KG1 (cell line): ENCODE measurements at regions not wholly inside any gene's neighbourhood (a gene's known extent, or its start where the extent isn't known, plus 50 kb on each side); places are given as distances from the start of the nearest gene placed in this dataset.

Experiments
- DNase-seq: peaks from one replicate; lab custom pipeline; 2025; lab: John Stamatoyannopoulos, UW

DNA sequence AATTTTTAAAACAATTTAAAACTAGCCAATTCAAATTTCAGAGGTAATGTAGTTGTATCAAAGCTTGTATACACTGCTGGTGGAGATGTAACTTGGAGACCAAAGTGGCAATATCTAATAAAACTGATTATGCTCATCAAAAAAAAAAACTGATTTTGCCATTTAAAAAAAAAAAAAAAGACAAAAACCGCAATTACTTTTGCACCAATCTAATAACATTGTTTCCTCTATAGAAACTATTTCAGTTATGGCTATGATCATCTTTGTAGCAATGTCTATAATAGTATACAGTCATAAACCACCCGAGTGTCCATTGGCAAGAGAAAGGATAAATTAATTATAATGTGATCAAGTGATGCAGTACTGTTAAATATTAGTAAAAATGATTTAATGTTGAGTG is 149.3 kb upstream of the SEMA6D start:
- DNase-seq, result no peak

- no peak for DNase-seq
Observed at GRCh38 chr15:47570044-47570443, 147.3 kb upstream of the SEMA6D start.

DNA sequence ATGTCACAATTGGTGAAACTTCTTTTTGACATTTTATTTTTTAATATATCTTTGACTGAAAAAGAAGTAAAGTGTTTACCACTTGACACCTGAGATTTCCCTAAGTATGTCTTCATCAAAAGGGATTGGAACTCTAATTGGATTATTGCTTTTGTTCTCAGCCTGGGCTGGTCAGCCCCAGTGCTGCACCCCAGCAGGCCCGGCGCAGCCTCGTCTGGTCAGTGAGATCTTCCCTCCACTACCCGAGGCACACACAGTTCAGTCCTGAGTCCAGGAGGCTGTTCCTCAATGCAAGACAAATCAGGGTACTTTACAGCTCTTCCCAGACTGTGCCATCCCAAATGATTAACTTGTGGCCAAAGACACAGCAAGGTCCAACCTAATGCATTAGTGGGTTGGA is 146.9 kb upstream of the SEMA6D start:
- DNase-seq, result no peak

DNA sequence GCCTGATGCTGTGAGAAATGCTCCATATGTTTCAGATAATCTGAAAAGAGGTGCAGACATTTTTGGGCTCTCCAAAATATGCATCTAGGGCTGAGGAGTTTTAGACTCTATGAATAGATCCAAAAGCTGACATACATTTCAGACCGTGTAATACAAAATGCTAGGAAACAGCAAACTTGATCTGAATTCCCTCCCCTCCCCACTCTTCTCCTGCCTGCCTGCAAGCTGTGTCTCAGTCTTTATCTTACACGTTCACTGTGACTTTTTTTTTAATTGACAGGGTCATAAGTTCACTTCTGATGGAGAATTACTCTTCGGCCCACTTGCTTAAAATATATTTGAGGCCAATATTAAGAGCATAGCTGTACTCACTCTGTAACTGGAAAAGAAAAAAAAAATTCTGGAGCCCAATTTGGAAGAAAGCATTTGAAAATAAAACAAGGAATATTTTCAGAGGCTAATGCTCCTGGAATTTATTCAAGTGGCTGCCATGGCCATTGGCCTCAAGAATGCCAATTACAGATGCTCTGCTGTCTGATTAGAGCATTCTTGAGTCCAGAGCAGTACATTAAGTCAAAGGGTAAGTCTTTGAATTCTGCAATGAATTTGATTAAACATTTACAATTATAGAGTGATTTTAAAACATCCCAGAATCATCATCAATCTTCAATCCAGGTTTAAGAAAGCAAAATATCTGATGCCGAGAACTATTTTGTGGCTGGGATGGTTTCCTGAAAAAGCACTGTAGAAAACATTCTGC is 146.2 kb upstream of the SEMA6D start:
- DNase-seq, result no peak

GRCh38 chr15:47573673-47574072 is 143.6 kb upstream of the SEMA6D start:
- no peak for DNase-seq

GRCh38 chr15:47577000-47577399 is 140.3 kb upstream of the SEMA6D start:
- DNase-seq, result no peak

DNA sequence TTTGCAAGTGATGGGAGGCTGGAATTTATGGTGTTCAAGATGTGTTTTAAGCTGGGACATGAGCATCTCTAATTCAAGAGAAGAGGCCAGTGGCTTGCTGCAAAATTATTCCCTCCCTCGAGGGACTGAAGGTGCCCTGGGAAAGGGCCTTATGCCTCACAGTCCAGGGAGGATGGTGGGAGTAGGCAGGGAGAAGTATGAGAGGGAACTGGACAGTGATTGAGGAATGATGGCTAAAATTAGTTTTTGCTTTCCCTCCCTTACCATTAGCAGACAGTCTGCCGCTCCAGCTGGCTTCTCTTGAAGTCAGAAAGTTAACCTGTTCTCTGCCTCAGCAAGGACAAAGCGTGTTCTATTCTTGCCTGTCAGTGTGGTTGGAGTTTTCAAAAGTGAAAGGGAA is 139.8 kb upstream of the SEMA6D start:
- no peak for DNase-seq

GRCh38 chr15:47582233-47582632 is 135.1 kb upstream of the SEMA6D start:
- DNase-seq, result no peak

GRCh38 chr15:47584316-47584715 is 133.0 kb upstream of the SEMA6D start:
- no peak for DNase-seq

DNA sequence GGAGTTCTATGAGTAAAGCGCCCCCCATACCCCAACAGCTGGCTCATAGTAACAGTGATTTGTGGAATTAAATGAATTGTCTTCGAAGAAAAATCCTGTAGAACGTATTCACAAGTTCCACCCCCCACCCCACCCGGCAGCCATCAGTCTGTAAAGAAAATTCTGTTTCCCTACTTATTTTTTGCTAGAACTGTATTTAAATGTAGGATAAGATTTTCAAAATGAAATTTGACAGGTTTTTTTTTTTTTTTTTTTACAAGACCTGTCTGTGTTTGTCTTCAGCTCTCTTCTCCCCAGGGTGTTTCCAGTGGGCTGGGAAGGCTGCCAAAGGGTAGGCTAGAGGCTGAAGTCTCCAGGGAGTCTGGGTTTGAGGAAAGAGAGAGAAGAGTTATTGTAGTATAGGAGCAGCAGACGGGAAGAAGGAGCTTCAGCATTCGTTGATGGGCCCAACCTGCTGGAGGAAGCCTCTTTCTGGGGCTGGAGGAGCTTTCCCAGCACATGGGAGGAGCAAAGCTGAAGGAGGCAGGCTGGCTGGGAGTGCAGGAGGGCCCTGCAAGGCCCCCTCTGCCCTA is 130.6 kb upstream of the SEMA6D start:
- no peak for DNase-seq

DNA sequence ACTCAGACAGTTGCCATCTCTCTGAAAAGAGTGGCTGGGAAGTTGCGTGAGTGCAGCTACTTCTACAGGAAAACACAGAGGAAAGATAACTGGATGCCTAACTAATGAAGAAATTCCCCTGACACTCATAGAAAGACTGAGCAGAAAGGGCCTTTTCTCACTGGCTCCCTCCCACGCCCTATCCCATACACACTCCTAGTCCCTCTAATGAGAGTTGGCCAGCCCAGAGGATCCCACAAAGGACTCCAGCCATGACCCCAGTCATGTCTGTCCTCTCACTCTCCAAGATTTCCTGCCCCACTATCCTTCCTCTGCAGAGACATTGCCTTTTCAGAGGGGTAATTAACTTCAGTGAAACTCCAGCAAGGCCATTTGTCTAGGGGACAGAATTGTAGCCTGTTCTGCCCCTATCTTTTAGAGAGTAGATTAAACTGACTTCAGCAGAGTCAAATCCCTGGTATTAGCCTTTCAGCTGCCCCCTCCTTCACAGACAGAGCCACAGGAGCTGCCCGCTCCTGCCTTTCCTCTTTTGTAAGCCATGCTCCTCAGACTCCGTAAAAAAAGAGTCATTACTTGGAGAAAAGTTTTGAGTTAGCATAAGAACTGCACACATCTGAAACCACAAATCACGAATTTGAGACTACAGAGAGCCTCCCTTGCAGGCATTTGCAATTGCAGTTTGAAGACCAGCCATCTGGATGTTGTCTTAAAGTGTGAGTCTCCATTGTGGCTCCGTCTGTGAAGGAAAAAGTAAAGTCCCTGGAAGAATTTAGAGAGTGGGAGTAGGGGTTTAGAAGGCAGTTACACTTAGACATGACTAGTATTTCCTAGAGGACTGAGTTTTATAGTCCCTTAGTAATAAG is 129.1 kb upstream of the SEMA6D start:
- DNase-seq, result no peak

GRCh38 chr15:47588958-47589357 is 128.3 kb upstream of the SEMA6D start:
- DNase-seq, result no peak

GRCh38 chr15:47598996-47599395 is 118.3 kb upstream of the SEMA6D start:
- no peak for DNase-seq

GRCh38 chr15:47599806-47600205 is 117.5 kb upstream of the SEMA6D start:
- DNase-seq, result no peak

DNA sequence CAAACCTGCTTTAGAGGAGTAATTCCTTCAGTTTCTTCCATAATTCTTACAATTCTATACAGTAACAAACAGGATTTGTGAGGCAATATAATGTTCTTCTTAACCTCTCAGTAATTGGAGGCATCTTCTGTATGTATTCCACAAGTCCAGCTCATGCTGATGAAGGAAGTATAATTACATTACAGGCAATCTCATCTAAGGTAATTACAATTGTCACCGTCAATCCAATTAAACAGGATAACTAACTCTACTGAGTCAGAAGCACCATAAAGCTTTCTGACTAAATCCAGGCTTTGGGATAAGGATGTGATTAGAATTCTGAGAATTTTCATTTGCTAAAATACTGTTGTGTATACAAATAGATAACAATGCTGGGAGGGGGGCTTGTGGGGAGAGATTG is 115.2 kb upstream of the SEMA6D start:
- no peak for DNase-seq

DNA sequence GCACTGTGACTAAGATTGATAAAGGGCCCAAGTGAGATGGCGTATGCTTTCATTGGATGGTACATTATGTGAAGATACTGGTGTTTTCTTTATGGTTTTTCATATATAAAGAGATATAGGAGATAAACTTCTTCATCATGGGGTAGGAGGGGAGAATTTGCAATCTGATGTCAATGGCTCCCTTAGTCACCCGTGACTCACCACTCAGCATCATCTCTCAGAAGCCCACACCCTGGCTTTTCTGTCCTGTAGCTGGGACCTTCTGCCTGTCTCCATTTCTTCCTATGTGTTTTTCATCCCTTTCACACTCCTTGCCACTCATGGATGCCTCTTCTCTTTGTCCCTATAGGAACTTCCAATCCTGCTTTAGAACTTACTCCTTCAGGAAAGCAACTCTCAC is 114.3 kb upstream of the SEMA6D start:
- no peak for DNase-seq

- no peak for DNase-seq
Observed at GRCh38 chr15:47607695-47608094, 109.6 kb upstream of the SEMA6D start.

GRCh38 chr15:47609693-47610092 is 107.6 kb upstream of the SEMA6D start:
- DNase-seq, result no peak

GRCh38 chr15:47610736-47611135 is 106.6 kb upstream of the SEMA6D start:
- DNase-seq, result no peak

DNA sequence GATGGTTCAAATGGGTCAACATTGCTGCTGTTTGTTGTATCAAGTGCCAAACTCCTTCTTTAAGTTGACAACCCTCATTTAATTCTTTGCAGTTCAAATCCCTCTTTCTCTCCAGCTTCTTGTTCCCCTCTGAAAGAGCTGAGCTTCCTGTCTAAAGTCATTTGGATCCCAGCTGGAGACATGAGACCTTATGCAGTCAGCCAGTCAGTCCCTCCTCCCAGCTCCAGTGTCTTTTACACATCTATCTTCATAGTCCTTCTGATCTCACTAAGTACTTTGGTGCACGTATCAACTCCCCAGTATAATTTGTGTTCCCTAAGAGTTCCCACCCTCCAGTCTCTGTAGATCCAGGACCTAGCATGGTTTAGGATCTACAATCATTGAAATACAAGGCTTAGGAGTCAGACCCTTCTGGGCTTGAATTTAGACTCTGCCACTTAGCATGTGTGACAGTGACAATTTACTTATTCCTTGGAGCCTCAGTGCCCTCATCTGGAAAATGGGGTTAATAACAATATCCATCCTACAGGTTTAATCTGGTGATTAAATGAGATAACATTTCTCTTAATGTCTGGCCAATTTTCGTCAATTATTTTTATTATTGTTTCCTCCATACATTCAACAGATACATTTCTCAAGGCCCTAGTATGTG is 102.8 kb upstream of the SEMA6D start:
- no peak for DNase-seq

- DNase-seq, result no peak
Observed at GRCh38 chr15:47616876-47617275, 100.4 kb upstream of the SEMA6D start.

GRCh38 chr15:47618241-47618640 is 99.1 kb upstream of the SEMA6D start:
- DNase-seq, result no peak
